Daoy (cell line): ENCODE measurements at regions not wholly inside any gene's neighbourhood (a gene's known extent, or its start where the extent isn't known, plus 50 kb on each side); places are given as distances from the start of the nearest gene placed in this dataset.

Experiments used
- DNase-seq: peaks from one replicate; pipeline ENCODE4 v3.0.0-alpha.2; 2015; ENCODE audit warnings: low read depth

DNA sequence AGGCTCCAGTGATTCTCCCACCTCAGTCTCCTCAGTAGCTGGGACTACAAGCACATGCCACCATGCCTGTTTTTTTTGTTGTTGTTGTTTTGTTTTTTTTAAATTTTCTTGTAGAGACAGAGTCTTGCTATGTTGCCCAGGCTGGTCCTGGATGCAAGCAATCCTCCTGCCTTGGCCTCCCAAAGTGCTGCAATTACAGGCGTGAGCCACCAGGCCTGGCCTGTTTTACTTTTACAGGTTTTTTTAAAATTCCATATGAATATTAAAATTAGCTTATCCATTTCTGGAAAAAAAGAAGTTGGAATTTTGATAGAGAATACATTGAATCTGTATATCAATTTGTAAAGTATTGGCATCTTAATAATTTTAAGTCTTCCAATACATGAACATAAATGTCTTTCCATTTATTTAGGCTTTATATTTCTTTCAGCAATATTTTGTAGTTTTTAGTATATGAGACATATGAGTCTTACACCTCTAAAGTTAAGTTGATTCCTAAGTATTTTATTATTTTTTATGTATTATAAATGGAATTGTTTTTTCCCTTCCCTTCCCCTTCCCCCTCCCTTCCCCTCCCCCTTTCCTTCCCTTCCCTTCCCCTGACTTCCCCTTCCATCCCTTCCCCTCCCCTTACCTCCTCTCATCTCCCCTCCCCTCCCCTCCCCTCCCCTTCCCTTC lies 323.5 kb upstream of the SALL1 start:
- no peak for DNase-seq

DNA sequence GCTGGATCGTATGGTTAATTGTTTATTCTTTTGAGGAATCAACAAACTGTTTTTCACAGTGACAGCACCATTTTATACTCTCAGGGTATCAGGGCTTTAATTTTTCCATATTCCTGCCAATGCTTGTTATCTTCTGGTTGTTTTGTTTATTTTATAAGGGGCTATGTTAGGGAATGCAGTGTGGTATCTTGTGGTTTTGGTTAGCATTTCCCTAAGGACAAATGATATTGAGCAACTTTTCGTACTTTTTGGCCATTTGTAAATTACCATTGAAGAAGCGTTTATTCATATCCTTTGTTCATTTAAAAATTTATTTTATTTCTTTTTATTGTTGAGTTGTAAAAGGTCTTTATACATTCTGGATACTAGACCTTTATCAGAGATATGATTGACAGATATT lies 322.0 kb upstream of the SALL1 start:
- no peak for DNase-seq

DNA sequence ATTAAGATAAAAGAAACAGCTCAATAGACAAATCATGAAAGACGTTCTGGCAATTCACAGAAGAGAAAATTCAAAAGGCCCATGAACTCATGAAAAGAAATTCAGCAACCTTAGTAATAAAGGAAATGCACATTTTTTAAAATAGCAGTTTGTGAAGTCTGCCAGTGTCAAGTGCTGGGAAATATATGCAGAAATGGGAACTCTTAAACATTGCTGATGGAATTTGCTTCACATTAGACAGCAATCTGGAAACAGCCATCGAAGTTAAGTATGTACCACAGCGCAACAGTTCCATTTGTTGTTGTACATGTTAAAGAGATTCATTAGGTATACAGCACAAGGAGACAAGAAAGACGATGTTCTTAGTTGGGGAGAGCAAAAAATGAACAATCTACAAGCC lies 319.4 kb upstream of the SALL1 start:
- DNase-seq: no peak

DNA sequence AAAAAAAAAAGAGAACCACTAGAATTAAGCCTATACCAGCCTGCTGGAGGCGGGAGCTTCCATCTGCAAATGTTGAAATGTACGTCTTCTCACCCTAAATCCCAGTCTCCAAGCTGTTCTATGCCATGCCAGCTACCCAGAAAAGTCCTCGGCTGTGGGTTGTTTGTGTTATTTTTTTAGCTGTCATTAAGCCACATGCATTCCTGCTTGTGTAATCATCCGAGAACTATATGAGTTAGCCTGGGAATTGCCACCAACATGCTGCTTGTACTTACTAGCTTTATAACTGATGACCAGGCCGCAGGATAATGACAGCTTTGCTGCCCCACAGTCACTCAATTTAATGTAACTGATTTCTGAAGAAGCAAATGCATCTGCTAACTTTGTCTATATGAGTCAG lies 313.9 kb upstream of the SALL1 start:
- peak; percentile 2 for DNase-seq

DNA sequence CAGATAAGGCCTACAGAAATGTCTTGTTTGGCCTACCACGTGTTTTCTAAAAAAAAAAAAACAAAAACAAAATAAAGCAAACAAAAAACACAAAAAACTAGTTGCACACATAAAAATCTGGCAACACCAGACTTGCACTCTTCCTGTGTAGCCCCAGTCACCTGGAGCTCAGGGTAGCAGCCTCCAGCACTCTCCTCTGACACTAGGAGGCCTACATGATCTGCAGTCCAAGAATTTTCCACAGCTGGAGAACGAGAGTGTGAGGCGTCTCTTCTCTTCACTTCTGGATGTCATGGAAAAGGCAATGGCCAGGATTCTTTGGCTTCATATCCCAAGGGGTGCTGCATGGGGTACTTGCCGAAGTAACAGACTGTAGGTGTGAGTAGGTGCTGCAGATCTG lies 310.2 kb upstream of the SALL1 start:
- no peak for DNase-seq

DNA sequence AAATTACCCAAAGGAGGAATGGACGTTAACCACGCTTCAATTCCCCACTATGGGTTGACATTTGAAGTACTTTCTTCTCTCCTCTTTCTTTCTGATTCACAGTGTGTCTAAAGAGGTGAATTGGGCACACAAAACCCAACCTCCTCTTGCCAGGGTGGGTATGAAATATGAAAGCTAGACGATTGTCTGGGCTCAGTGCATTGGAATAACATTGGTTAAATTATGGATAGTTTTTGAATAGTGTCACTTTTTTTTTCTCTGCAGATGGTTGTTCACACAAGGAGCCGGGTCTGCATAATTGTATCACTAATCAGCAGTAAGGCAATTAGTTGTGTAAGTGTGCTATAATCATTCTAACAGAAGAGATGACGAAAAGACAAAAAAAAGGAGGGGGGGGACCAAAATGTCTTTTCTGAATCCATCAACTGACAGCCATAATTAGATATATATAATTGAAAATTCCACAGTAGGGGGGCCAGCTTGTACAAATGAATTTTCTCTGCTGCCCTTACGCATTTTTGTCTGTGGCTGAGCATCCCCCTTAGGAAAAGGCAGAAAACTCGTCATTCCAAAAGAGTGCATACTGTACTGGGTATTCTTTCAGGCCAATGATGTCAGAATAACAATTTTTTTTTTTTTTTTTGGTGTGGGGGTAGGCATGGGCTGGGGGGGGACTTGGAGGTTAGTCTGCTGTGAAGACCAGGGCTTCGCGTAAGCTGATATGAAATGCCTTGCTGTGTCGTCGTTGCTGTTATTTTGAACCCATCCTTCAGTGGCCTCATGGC lies 307.5 kb upstream of the SALL1 start:
- no peak for DNase-seq

DNA sequence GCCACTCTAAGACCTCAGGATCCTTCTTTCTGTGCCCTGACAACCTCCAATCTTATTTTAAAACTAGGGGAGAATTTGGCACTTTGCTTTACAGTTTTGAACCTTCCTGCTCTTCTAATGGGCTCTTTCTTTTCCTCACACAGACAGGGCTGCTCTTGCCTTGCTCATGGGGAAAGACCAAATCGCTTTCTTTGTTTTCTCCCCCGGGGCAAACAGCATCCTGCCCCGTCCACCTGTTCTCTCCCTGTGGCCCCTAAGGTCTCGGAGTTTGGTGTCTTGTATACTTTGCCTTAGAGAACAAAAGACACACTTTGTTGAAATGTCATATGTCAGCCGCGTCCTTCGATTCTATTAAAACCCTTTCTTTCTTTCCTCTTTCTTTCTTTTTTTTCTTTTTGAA lies 306.7 kb upstream of the SALL1 start:
- DNase-seq: no peak

DNA sequence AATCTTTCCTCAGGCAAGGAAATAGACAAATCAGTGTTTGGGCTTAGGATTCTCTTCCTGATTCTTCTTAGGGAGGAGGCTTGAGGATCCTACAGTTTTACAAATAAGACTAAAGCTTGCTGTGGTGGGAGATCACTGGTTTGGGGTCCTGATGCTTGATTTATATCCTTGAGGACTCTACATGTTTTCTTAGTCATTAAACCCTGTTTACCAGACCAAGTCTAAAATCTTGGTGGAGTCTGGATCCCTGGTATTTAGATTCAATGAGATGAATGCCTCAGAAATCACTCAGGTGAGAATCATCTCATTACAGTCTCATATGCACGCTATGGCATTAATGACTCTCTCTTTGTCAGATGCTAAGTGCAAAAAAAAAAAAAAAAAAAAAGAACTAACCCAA lies 304.3 kb upstream of the SALL1 start:
- no peak for DNase-seq

DNA sequence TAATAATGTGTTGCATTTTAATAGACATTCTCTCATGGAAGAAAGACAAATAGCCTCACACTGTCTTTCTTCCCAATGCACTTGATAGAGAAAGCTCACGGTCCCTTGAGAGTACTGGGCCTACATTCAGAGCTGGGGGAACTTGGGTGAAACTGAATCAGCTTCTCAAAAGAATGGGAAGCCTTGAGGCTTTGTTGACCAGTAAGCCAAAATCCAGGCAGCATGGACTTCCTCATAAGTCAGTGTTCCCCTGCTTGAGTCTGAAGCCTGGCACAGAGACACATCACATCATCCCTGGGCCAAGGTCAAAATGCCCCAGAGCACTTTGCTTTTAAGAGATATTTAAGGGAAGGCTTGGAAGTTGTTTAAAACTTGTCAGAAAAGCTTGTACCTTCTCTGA lies 302.2 kb upstream of the SALL1 start:
- no peak for DNase-seq

DNA sequence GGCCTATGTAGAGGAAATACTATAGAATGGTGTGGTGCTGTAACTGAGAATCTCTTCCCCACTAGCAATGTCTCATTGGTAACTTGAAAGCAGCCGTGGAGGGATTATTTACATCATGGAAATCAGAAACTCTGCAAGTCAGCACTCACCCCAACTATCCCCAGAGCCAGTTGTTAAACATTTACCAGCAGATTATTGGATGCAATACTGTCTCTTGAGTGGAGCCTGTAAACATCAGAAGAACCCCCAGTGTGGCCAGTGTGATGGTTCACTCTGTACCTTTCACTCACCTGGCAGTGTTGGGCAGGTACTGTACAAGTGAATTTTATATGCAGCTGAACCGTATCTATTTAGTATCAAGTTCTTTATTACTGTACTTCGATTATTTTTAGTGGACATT lies 299.8 kb upstream of the SALL1 start:
- no peak for DNase-seq

DNA sequence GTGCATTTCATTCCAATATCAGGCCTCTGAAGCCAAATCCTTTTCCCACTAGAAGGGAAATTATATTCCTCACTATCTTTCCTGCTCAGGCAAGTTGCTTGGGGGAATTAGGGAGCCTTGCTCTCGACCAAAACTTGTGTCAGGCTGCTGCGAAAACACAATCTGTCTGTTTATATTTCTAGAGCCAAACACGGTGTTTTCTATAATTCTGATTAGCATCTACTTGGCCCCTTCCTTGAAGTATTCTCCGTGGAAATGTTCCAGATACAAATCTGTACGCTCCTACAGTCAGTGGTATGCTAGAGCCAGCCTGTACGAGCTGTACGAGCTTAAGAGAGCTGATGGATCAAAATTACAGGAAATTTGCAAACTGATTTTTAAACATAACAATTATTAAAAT lies 299.3 kb upstream of the SALL1 start:
- DNase-seq: no peak

DNA sequence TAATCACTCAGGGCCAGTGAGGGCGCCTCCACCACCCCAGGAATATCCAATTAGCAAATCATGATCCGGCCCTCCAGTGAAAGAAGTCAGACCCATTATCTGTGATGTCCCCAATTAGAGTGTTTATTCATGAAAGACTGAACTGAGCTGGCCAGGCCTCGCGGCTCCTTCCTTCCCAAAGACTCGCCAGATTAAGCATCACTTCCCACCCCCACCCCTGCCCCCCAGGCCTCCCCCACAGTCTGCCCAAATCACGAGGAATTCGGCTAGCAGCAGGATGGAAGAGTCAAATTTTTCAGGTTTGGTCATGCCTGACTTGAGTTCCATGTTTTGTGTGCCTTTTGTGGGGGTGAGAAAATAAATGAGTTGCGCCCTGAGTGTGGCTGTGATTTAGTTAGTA lies 298.4 kb upstream of the SALL1 start:
- DNase-seq: no peak

DNA sequence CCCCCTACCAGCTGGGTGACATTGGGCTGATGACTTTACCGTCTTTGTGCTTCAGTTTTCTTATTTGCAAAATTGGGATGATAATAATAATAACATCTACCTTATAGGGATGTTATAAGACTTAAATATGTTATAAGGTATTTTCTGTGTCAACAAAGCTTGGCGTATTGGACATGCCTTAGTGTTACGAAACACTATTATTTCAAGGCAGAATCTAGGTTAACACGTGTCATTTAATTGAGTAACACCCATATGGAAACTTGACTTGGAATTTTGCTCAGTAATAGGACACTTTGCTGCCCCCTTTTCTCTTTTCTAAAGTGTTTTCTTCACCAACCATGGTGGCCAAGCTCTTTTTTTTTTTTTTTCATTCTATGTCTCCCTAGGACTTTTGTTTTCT lies 294.2 kb upstream of the SALL1 start:
- DNase-seq: no peak

DNA sequence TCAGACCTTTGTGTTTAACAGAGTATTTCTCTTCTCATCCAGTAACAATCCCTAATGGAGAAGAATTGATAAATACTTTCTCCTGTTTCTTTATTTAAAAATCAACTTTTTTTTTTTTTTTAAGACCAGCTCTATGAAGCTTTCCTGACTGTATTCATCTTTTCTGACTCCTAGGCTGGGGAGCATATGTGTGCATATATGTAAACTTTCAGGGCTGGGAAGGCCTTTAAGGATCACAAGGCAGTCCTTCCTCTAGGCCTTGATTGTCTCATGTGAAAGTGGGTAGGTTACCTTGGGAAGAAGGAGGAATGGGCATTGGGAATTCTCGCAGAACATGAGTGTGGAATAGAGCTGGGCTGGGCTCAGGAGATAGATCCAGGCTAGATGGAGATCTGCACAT lies 292.9 kb upstream of the SALL1 start:
- DNase-seq: no peak

DNA sequence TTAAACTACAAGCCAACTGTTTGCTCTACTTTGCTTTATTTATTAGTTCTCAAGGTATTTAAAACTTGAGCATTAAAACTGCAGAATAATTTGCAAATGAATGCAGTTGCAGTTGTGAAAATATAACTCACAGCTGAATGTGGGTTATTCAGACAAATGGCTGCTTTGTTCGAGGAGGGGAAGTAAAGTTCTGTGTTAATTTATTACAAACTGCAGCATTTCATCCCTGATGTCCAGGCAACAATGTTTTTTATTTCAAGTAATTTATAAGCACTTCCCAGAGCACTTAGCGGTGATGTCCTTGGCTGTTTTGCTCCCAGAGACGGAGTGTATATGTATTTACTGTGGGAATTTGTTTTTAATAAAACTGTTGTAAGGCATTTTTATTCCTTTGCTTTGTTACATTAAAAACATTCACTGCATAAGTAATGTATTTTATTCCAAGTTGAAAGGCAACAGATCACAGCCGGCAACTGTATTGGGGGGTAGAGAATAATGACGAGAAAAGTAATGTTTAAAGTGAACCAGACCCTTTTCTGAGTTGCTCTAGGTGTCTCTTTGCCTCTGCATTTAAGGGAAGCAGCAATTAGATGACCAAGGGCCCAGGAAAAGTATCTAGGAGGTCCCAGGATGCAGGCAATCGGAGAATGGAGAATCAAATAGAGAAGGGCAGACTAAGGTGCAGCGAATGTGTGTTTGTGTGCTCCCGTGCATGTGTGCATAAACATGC lies 291.2 kb upstream of the SALL1 start:
- DNase-seq: no peak

DNA sequence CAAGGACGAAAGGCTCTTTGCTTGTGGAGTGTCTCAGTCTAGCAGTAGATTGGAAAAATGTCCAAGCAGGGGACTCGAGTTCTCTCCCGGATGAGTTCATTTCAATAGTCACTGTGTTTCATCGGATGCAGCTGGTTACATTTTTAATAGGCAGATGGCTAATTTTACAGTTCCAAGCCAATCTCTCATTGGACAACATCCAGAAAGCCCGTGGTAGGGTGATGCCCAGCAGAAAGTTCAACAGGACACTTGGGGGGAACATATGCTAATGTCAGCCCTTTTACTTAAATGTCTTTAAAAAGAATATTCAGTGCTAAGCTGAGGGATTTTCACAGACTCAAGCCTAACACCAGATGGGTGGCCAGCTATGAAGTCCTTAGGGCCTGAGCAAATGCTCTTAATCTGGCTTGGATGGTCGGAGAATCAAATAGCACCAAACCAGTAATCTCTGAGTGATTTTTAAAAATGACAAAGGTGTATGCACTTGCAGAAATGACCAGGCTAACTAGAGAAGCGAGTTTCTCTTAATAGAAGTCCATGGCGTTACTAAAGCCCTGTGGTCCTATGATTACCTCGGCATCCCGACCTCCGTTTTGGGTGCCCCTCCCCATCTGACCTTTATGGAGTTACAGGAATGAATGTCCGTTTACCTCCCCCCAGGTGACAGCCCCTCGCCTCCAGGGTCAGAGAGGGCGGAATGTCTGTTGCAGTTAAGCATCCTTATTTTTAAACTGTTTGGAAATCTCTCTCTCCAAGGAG lies 289.2 kb upstream of the SALL1 start:
- DNase-seq: no peak

DNA sequence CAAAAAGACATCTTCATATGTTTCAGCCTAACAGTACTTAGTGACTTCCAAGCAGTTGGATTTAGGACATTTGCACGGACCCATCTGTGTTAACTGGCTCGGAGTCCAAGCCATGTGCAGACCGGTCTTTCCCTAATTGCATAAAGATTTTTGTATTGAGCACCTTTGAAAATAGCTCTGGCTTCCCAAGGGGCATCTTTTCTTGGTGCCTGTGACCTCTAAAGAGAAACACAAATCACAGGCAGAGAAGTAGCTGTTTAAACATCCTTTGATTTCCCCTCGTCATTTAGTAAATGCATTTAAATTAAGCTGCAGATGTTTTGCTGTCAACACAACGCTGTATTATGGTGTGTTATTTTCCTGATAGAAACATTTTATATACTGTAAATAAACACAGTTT lies 288.2 kb upstream of the SALL1 start:
- DNase-seq: no peak

DNA sequence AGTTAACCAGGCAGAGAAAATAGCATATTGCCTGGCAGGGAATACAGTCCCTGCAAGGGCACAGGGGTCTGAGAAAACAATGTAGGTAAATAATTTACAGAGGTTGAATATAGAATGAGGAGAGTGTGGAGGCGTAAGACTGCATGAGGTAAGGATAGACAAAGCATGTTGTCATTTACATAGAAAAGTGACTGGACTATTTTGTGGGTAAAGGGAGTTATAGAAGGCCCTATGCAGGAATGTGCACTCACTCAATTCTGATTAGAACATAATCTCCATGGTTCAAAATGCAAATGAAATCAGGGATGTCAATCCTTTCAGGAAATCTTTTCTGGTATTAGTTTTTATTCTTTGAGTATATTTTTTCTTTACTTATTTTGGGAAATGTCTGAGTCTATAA lies 285.7 kb upstream of the SALL1 start:
- no peak for DNase-seq

DNA sequence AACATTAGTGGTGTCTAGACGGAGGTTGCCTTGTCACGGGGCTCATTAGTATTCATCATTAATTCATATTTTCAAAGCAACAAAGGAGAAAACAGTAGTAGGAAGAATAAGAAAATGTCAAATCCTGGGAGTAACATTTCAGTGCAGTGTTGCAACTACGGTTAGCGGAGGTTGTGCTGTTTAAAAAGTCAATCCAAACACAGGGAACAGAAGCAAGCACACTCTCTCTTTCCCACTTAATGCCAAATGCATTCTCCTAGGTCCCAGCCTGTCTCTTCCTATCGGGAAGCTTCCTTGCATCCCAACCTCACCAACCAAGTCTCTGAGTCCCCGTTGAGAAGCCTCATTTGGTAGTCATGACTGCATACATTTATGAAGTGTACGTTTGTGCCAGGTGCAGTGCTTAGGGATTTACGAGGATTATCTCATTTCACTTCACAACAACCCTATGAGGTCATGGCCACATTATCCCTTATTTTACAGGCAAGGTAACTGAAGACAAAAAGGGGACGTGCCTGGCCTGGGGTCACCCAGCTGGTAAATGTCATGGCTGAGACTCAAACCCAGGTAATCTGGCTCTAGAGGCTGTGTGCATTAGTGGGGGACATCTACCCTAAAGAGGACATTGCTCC lies 283.6 kb upstream of the SALL1 start:
- no peak for DNase-seq

DNA sequence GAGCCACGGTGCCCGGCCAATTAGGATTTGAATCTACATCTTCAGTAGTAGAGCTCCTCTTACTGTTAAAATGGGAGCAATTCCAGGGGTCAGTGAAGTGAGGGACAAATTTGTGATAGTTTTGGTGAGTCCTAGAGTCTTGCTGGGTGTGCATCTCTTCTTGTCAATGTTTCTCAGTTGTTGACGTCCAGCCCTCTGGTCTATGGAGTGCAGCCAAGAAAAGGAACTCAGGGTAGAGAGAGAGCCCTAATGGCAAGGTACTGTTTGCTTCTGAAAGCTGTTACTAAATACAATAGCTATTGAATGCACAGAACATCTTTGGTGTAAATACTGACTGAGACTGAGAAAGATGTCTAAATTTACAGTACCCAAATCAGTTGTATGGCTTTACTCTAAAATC lies 282.5 kb upstream of the SALL1 start:
- DNase-seq: no peak

DNA sequence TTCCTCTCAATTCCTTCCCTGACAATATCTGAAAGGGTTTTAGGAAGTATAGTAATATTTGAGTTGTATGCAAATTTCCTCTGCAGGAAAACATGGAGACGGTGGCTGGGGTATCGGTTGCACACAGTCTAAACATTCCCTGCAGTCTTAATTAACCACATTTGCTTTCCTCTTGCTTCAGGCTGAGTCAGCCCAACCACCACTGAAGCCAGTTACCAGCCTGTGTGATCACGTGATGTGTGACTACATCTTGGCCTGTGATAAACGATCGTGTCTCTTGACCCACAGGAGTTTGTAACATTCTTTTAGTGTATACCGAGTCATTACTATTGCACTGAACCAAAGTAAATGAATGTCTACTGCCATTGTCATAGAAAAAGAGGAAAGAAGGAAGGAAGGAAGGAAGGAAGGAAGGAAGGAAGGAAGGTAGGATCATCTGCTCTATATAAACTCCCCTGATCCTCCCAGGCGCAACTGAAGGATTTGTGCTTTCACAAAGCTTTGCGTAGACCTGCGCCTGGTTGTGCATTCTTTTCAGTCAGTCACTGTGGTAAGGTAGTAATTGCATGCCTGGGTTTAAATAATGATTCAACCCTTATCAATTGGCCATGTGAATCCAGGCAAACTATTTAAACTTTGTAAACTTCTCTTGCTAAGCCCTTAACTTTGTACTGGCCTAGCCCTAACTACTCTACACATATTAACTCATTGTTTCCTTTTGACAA lies 280.6 kb upstream of the SALL1 start:
- DNase-seq: peak; percentile 52
